Liver (tissue), 8 donors: ENCODE measurements at regions not wholly inside any gene's neighbourhood (a gene's known extent, or its start where the extent isn't known, plus 50 kb on each side); places are given as distances from the start of the nearest gene placed in this dataset.

Source experiments
- DNase-seq: peaks from one replicate; pipeline ENCODE4 v3.0.0-alpha.2; 2017; ENCODE audit warnings: low spot score
- H3K27ac ChIP-seq, 2 donors: one replicate each; pipeline ENCODE4 v1.7.0; 2013; ENCODE audit warnings: inconsistent platforms in 2 of 2, low read length in 2 of 2, control low read depth in 1 of 2, low read depth in 1 of 2, mild to moderate bottlenecking in 1 of 2
- H3K27me3 ChIP-seq, 4 donors: one replicate each; pipeline versions ENCODE4 v1.6.1 to v1.7.0; 2013; ENCODE audit warnings: low read length in 3 of 4, inconsistent platforms in 1 of 4, mild to moderate bottlenecking in 1 of 4, moderate library complexity in 1 of 4; ENCODE audit not compliant: control insufficient read depth in 4 of 4, insufficient read depth in 4 of 4
- H3K36me3 ChIP-seq, 4 donors: one replicate each; pipeline versions ENCODE4 v1.6.1 to v1.7.0; 2013; ENCODE audit warnings: low read length in 3 of 4, mild to moderate bottlenecking in 3 of 4, low read depth in 1 of 4, moderate library complexity in 1 of 4; ENCODE audit not compliant: control insufficient read depth in 4 of 4, insufficient read depth in 3 of 4
- H3K4me1 ChIP-seq, 4 donors: one replicate each; pipeline versions ENCODE4 v1.6.1 to v1.7.0; 2013; ENCODE audit warnings: low read length in 3 of 4, mild to moderate bottlenecking in 3 of 4, moderate library complexity in 1 of 4; ENCODE audit not compliant: control insufficient read depth in 4 of 4, insufficient read depth in 4 of 4
- H3K4me3 ChIP-seq, 3 donors: one replicate each; pipeline versions ENCODE4 v1.6.1 to v1.7.0; 2013; ENCODE audit warnings: low read length in 3 of 3, control low read depth in 1 of 3, low read depth in 1 of 3, mild to moderate bottlenecking in 1 of 3
- H3K9ac ChIP-seq, 2 donors: one replicate each; pipeline ENCODE4 v1.7.0; 2013; ENCODE audit warnings: low read length in 2 of 2, mild to moderate bottlenecking in 2 of 2, moderate library complexity in 2 of 2, control low read depth in 1 of 2, low read depth in 1 of 2
- H3K9me3 ChIP-seq, 4 donors: one replicate each; pipeline versions ENCODE4 v1.6.1 to v1.7.0; 2013; ENCODE audit warnings: low read length in 3 of 4; ENCODE audit not compliant: control insufficient read depth in 4 of 4
- ATF3 ChIP-seq: IDR thresholded peaks from 2 replicates; pipeline ENCODE4 v1.6.1; 2016; ENCODE audit warnings: antibody characterized with exemption
- CTCF ChIP-seq: fragments of 150-350 bp; IDR thresholded peaks from 2 replicates; pipeline ENCODE4 v1.5.1; 2017; ENCODE audit warnings: improper control_type of control experiment, low read depth, low read length; ENCODE audit not compliant: missing input control
- EGR1 ChIP-seq, 2 donors: IDR thresholded peaks; 2 replicates each; pipeline ENCODE4 v1.6.1; 2016 to 2018; ENCODE audit warnings: antibody characterized with exemption in 2 of 2, low read depth in 2 of 2
- FOXA1 ChIP-seq: IDR thresholded peaks from 2 replicates; pipeline ENCODE4 v1.6.1; 2016; ENCODE audit warnings: antibody characterized with exemption
- FOXA2 ChIP-seq: IDR thresholded peaks from 2 replicates; pipeline ENCODE4 v1.6.1; 2016; ENCODE audit warnings: antibody characterized with exemption
- GABPA ChIP-seq, 2 donors: IDR thresholded peaks in 1 of 2; conservative IDR thresholded peaks in 1 of 2; 2 replicates each; pipeline ENCODE4 v1.6.1; 2016; ENCODE audit warnings: antibody characterized with exemption in 2 of 2, mild to moderate bottlenecking in 1 of 2, moderate library complexity in 1 of 2
- HNF4A ChIP-seq, 2 donors: conservative IDR thresholded peaks; 2 replicates each; pipeline ENCODE4 v1.6.1; 2016; ENCODE audit warnings: antibody characterized with exemption in 2 of 2, mild to moderate bottlenecking in 2 of 2
- HNF4G ChIP-seq: IDR thresholded peaks from 2 replicates; pipeline ENCODE4 v1.6.1; 2016; ENCODE audit warnings: antibody characterized with exemption
- JUND ChIP-seq, 2 donors: IDR thresholded peaks; 2 replicates each; pipeline ENCODE4 v1.6.1; 2016; ENCODE audit warnings: antibody characterized with exemption in 2 of 2
- MAX ChIP-seq: IDR thresholded peaks from 2 replicates; pipeline ENCODE4 v1.6.1; 2016; ENCODE audit warnings: antibody characterized with exemption
- NR2F2 ChIP-seq: IDR thresholded peaks from 2 replicates; pipeline ENCODE4 v1.6.1; 2016; ENCODE audit warnings: antibody characterized with exemption
- RAD21 ChIP-seq, 2 donors: IDR thresholded peaks; 2 replicates each; pipeline ENCODE4 v1.6.1; 2016; ENCODE audit warnings: antibody characterized with exemption in 2 of 2, mild to moderate bottlenecking in 2 of 2
- RXRA ChIP-seq, 2 donors: IDR thresholded peaks; 2 replicates each; pipeline ENCODE4 v1.6.1; 2017 to 2018; ENCODE audit warnings: antibody characterized with exemption in 2 of 2, mild to moderate bottlenecking in 1 of 2
- SP1 ChIP-seq: IDR thresholded peaks from 2 replicates; pipeline ENCODE4 v1.6.1; 2018; ENCODE audit warnings: antibody characterized with exemption, mild to moderate bottlenecking
- YY1 ChIP-seq: IDR thresholded peaks from 2 replicates; pipeline ENCODE4 v1.6.1; 2016; ENCODE audit warnings: antibody characterized with exemption, mild to moderate bottlenecking
- ZBTB33 ChIP-seq: IDR thresholded peaks from 2 replicates; pipeline ENCODE4 v1.6.1; 2016; ENCODE audit warnings: antibody characterized with exemption
- WGBS: extraction: QIAGEN DNeasy Blood & Tissue Kit; methylation state at CpG from one replicate; pipeline ENCODE4 v1.1.7; 2013; 5-methylcytosine and 5-hydroxymethylcytosine counted together
- TF ChIP-seq, protein P1 (sequence below): IDR thresholded peaks from 2 replicates; pipeline ENCODE4 v1.6.1; 2016; ENCODE audit warnings: antibody characterized with exemption, mild to moderate bottlenecking
- donor health status: healthy.
- donor health status: healthy.
- donor health status: healthy.
- donor health status: healthy.
- donor health status: healthy.

- H3K27me3 ChIP-seq: no peaks in the 10 kb centered on the region
- H3K36me3 ChIP-seq: no peaks in the 10 kb centered on the region
- no peak overlapping the region for H3K9ac ChIP-seq
- TF ChIP-seq FOXA1: no peak
- no peak for TF ChIP-seq FOXA2
- TF ChIP-seq HNF4A (conservative IDR thresholded peaks at IDR 0.05): no peak
- TF ChIP-seq NR2F2: no peak
- TF ChIP-seq GABPA (IDR thresholded peaks at IDR 0.05 in 1 of 2, conservative IDR thresholded peaks at IDR 0.05 in 1 of 2): no peak
- TF ChIP-seq MAX: no peak
- TF ChIP-seq HNF4G: no peak
- TF ChIP-seq RXRA (IDR thresholded peaks at IDR 0.05): no peak
- TF ChIP-seq, protein P1, sequence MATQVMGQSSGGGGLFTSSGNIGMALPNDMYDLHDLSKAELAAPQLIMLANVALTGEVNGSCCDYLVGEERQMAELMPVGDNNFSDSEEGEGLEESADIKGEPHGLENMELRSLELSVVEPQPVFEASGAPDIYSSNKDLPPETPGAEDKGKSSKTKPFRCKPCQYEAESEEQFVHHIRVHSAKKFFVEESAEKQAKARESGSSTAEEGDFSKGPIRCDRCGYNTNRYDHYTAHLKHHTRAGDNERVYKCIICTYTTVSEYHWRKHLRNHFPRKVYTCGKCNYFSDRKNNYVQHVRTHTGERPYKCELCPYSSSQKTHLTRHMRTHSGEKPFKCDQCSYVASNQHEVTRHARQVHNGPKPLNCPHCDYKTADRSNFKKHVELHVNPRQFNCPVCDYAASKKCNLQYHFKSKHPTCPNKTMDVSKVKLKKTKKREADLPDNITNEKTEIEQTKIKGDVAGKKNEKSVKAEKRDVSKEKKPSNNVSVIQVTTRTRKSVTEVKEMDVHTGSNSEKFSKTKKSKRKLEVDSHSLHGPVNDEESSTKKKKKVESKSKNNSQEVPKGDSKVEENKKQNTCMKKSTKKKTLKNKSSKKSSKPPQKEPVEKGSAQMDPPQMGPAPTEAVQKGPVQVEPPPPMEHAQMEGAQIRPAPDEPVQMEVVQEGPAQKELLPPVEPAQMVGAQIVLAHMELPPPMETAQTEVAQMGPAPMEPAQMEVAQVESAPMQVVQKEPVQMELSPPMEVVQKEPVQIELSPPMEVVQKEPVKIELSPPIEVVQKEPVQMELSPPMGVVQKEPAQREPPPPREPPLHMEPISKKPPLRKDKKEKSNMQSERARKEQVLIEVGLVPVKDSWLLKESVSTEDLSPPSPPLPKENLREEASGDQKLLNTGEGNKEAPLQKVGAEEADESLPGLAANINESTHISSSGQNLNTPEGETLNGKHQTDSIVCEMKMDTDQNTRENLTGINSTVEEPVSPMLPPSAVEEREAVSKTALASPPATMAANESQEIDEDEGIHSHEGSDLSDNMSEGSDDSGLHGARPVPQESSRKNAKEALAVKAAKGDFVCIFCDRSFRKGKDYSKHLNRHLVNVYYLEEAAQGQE: no peak
- TF ChIP-seq JUND (IDR thresholded peaks at IDR 0.05): no peak
- no peak for TF ChIP-seq ATF3
- TF ChIP-seq RAD21 (IDR thresholded peaks at IDR 0.05): no peak
- H3K27ac ChIP-seq: no peak overlapping the region
- H3K9me3 ChIP-seq: peaks cover 0 to 4% (median 3%) of the 10 kb centered on the region in 4 donors
- H3K4me3 ChIP-seq: no peak overlapping the region
- DNase-seq: no peak
- 70% methylated on average over 7 of the region's 7 CpGs for WGBS
- H3K4me1 ChIP-seq: no peaks in the 10 kb centered on the region
Measured at GRCh38 chr6:149234051-149234962, 83.2 kb upstream of the TAB2 start.

DNA sequence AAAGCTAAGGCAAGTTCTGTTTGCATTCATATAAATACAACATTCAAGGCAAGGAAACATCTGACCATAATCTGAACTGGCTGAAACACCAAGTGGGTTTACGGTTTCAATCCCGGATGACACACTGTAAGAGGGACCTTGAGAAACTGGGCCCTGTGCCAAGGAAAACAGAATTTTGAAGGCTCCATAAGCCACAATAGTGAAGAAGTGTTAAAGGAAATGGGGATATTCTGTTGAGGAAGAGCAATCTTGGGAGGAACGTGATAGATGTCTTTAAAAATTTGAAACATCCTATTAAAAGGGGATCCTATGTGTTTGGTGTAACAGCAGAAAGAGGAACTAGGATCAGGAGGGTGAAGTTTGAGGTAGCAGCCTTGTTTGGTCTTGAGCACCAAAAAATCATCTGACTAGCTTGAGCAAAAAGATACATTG, 82.4 kb upstream of the TAB2 start:
- Histone ChIP-seq H3K4me3 (no peak overlapping the region), H3K36me3 (no peaks in the 10 kb centered on the region), H3K27ac (no peak overlapping the region), H3K27me3 (no peaks in the 10 kb centered on the region), H3K9ac (no peak overlapping the region), H3K9me3 (peaks cover 3 to 12% (median 4%) of the 10 kb centered on the region in 4 donors), H3K4me1 (no peaks in the 10 kb centered on the region)
- DNase-seq: no peak
- no peak for TF ChIP-seq ZBTB33
- no peak for TF ChIP-seq CTCF
- TF ChIP-seq YY1: no peak
- TF ChIP-seq RXRA (IDR thresholded peaks at IDR 0.05): no peak
- TF ChIP-seq RAD21 (IDR thresholded peaks at IDR 0.05): no peak
- TF ChIP-seq HNF4A (conservative IDR thresholded peaks at IDR 0.05): no peak
- TF ChIP-seq HNF4G: no peak
- no peak for TF ChIP-seq ATF3
- no peak for TF ChIP-seq MAX
- TF ChIP-seq EGR1 (IDR thresholded peaks at IDR 0.05; ENCODE audit: low read depth in 2 of 2): no peak
- no peak for TF ChIP-seq FOXA1
- TF ChIP-seq FOXA2: no peak
- no peak for TF ChIP-seq GABPA (IDR thresholded peaks at IDR 0.05 in 1 of 2, conservative IDR thresholded peaks at IDR 0.05 in 1 of 2)
- TF ChIP-seq NR2F2: no peak
- TF ChIP-seq, protein P1: no peak
- no peak for TF ChIP-seq JUND (IDR thresholded peaks at IDR 0.05)
- TF ChIP-seq SP1: no peak
- WGBS: 57% methylated on average over 3 of the region's 3 CpGs
